ENCODE measurements at regions not wholly inside any gene's neighbourhood (a gene's known extent, or its start where the extent isn't known, plus 50 kb on each side); places are given as distances from the start of the nearest gene placed in this dataset.

GRCh38 chr4:181271116-181271640 is 972.0 kb upstream of the TENM3 start:
- TF ChIP-seq ZNF274 (IDR thresholded peaks at IDR 0.05; ENCODE audit: low read depth, low read length) (no peak), SUZ12 (IDR thresholded peaks at IDR 0.05; ENCODE audit: extremely low read depth, insufficient read depth, insufficient read length) (no peak)

All from NT2/D1 (cell line).